GM12872 (cell line): ENCODE measurements at regions not wholly inside any gene's neighbourhood (a gene's known extent, or its start where the extent isn't known, plus 50 kb on each side); places are given as distances from the start of the nearest gene placed in this dataset.

Experiments
- TF ChIP-seq, protein P1 (sequence below): IDR thresholded peaks from 3 replicates; pipeline ENCODE4 v1.5.1; 2011; ENCODE audit warnings: low read depth, mild to moderate bottlenecking, low read length, moderate library complexity; ENCODE audit not compliant: insufficient read depth

- TF ChIP-seq, protein P1, sequence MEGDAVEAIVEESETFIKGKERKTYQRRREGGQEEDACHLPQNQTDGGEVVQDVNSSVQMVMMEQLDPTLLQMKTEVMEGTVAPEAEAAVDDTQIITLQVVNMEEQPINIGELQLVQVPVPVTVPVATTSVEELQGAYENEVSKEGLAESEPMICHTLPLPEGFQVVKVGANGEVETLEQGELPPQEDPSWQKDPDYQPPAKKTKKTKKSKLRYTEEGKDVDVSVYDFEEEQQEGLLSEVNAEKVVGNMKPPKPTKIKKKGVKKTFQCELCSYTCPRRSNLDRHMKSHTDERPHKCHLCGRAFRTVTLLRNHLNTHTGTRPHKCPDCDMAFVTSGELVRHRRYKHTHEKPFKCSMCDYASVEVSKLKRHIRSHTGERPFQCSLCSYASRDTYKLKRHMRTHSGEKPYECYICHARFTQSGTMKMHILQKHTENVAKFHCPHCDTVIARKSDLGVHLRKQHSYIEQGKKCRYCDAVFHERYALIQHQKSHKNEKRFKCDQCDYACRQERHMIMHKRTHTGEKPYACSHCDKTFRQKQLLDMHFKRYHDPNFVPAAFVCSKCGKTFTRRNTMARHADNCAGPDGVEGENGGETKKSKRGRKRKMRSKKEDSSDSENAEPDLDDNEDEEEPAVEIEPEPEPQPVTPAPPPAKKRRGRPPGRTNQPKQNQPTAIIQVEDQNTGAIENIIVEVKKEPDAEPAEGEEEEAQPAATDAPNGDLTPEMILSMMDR = no peak
Measured at GRCh38 chr6:15152700-15153099, 93.2 kb upstream of the JARID2 start.

DNA sequence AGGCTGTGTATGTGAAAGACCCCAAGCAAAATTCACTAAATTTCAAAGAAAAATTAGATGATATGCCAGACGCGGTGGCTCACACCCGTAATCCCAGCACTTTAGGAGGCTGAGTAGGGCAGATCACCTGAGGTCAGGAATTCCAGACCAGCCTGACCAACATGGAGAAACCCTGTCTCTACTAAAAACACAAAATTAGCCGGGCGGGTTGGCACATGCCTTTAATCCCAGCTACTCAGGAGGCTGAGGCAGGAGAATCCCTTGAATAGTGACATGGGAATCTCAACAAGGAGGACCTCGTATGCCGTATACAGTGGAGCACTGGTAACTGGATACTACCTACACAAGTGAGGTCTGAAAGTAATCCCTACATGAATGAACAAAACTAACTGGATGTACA lies 92.7 kb upstream of the JARID2 start:
- TF ChIP-seq, protein P1 = no peak

DNA sequence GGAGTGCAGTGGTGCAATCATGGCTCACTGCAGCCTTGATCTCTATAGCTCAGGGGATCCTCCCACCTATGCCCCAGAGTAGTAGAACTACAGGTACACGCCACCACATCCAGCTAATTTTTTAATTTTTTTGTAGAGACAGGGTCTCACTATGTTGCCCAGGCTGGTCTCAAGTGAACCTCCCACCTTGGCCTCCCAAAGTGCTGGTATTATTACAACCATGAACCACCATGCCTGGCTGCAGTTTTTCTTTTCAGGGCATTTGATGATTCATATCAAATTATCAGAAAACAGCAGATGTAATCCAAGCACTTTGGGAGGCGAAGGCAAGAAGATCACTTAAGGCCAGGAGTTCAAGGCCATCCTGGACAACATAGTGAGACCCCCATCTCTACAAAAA lies 88.4 kb upstream of the JARID2 start:
- TF ChIP-seq, protein P1 = no peak

GRCh38 chr6:15158821-15159619 lies 86.8 kb upstream of the JARID2 start:
- TF ChIP-seq, protein P1 = no peak

GRCh38 chr6:15160812-15161211 lies 85.1 kb upstream of the JARID2 start:
- TF ChIP-seq, protein P1 = no peak

DNA sequence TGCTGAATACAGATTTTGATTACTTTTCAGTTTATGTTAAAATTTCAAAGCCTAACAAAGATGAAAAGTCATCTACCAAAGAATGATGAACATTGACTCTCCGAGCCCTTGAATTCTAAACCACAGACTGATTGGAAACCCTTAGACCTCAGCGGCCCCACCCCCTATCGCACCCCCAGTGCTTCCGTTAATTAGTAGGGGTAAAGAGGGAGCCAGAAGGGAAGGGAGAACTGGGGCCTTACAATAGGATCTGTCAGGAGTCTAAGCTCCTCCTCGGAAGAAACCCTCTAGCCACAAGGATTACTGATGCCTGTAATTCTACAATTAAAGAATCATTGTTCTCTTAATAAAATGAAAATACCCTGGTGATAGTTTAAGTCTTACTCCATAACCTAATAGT lies 79.7 kb upstream of the JARID2 start:
- TF ChIP-seq, protein P1 = no peak

DNA sequence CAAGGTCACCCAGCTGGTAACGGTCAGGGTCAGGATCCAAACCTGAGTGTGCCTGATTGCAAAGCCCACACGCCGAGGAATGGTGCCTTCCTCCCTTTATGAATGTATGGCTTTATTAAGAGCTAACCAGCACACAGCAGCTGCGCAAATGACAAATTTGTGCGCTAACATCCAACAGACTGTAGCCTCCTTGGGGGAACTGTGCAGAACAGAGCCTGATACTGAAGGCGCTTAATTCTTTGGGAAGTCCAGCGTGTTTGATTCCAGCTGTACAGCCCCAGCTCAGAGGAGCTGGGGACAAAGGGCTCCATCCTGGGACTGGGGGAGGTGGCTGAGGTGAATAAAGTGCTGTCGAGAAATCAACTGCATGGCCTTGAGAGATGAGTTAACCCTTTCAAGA lies 75.7 kb upstream of the JARID2 start:
- TF ChIP-seq, protein P1 = no peak

- TF ChIP-seq, protein P1 = no peak
Measured at GRCh38 chr6:15171026-15171425, 74.8 kb upstream of the JARID2 start.
